Body of pancreas (tissue), 4 donors: ENCODE measurements at regions not wholly inside any gene's neighbourhood (a gene's known extent, or its start where the extent isn't known, plus 50 kb on each side); places are given as distances from the start of the nearest gene placed in this dataset.

Source experiments
- CTCF ChIP-seq, 7 experiments: fragments of 450-650 bp in 4 of 7; fragments of 200-600 bp in 3 of 7; sonication (generic) in 3 of 7; IDR thresholded peaks; one replicate each; pipeline ENCODE4 v1.5.1; 2016 to 2019; ENCODE audit warnings: antibody characterized with exemption in 7 of 7
- POLR2A ChIP-seq, 3 donors: fragments of 450-650 bp; IDR thresholded peaks; one replicate each; pipeline ENCODE4 v1.6.1; 2016; ENCODE audit warnings: antibody characterized with exemption in 3 of 3, mild to moderate bottlenecking in 2 of 3

- TF ChIP-seq POLR2A (IDR thresholded peaks at IDR 0.05) (no peak), CTCF (IDR thresholded peaks at IDR 0.05) (no peak)
These were observed 316.6 kb upstream of the TMEM229A start for GRCh38 chr7:124349443-124349842.
